Natural killer cell (primary cell): ENCODE measurements at regions not wholly inside any gene's neighbourhood (a gene's known extent, or its start where the extent isn't known, plus 50 kb on each side); places are given as distances from the start of the nearest gene placed in this dataset.

Source experiments
- ATAC-seq, 3 donors: fragments of 150-1000 bp in 2 of 3; fragments of 200-7000 bp in 1 of 3; cut with Tn5 transposase; 1 replicate in 1 of 3; 2 replicates in 2 of 3; pipeline ENCODE4 v1.10.0; 2021; ENCODE audit warnings: mild to moderate bottlenecking in 2 of 3, moderate library complexity in 2 of 3
- DNase-seq, 2 donors: peaks; one replicate each; pipeline versions ENCODE4 v3.0.0 to v3.0.0-alpha.2; 2013 to 2021; ENCODE audit warnings: mixed read lengths in 1 of 2
- H3K27ac ChIP-seq: one replicate; pipeline ENCODE4 v1.5.1; 2013; ENCODE audit warnings: mild to moderate bottlenecking, low read length
- H3K27me3 ChIP-seq: one replicate; pipeline ENCODE4 v1.6.1; 2013; ENCODE audit warnings: low read length; ENCODE audit not compliant: control insufficient read depth, insufficient read depth
- H3K36me3 ChIP-seq: one replicate; pipeline ENCODE4 v1.6.1; 2013; ENCODE audit warnings: low read length; ENCODE audit not compliant: control insufficient read depth, insufficient read depth
- H3K4me1 ChIP-seq: one replicate; pipeline ENCODE4 v1.6.1; 2013; ENCODE audit warnings: low read length; ENCODE audit not compliant: control insufficient read depth, insufficient read depth
- H3K4me3 ChIP-seq: one replicate; pipeline ENCODE4 v1.5.1; 2013; ENCODE audit warnings: low read length
- H3K9me3 ChIP-seq: one replicate; pipeline ENCODE4 v1.6.1; 2013; ENCODE audit warnings: low read length; ENCODE audit not compliant: control insufficient read depth, insufficient read depth
- H3K27ac Mint-ChIP-seq, 2 donors: one replicate each; pipeline ENCODE4 v1.8.0; 2022; ENCODE audit warnings: mild to moderate bottlenecking in 2 of 2, mixed read lengths in 2 of 2, moderate library complexity in 1 of 2
- H3K27me3 Mint-ChIP-seq, 2 donors: one replicate each; pipeline ENCODE4 v1.8.0; 2022; ENCODE audit warnings: low read depth in 2 of 2, mixed read lengths in 2 of 2
- H3K36me3 Mint-ChIP-seq: one replicate; pipeline ENCODE4 v1.8.0; 2022; ENCODE audit warnings: mixed read lengths
- H3K4me1 Mint-ChIP-seq, 2 donors: one replicate each; pipeline ENCODE4 v1.8.0; 2022; ENCODE audit warnings: mixed read lengths in 2 of 2
- H3K4me3 Mint-ChIP-seq: one replicate; pipeline ENCODE4 v1.8.0; 2022; ENCODE audit warnings: mild to moderate bottlenecking, moderate library complexity, mixed read lengths
- H3K9me3 Mint-ChIP-seq, 2 donors: one replicate each; pipeline ENCODE4 v1.8.0; 2022; ENCODE audit warnings: mixed read lengths in 2 of 2
- WGBS: methylation state at CpG from one replicate; pipeline ENCODE4 v1.1.7; 2013; ENCODE audit warnings: missing lambda C conversion rate; ENCODE audit not compliant: insufficient coverage; 5-methylcytosine and 5-hydroxymethylcytosine counted together
- intact Hi-C: fragments of 100-400 bp; cut with micrococcal nuclease; formaldehyde crosslinking; loops from one replicate; pipeline ENCODE4 v1.14.2; 2022
- TF ChIP-seq, protein P1 (sequence below): fragments of 200-600 bp; IDR thresholded peaks from one replicate; pipeline ENCODE4 v1.8.0; 2022; ENCODE audit warnings: antibody characterized with exemption

DNA sequence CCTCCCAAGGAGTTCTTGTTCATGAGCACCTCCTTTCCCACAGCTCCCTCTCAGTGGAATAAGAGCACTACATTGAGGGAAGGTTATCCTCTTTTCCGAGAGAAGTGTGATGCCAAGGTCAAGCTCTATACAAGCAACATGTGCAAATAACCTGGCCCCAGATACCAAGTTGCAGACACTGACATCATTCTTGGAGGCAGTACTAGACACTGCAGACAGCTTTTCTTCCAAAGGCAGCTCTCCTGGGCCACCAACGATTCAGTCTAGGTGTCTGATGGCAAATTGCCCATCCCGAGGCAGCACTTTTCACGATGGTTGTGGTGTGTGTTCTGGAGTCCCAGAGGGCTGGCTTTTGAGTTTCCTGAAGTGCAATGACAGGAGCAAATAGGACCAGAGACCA is 384.9 kb downstream of the TLL1 start:
- H3K4me1 Mint-ChIP-seq, result no peaks in the 10 kb centered on the region
- 83% methylated on average over 4 of the region's 4 CpGs for WGBS
- TF ChIP-seq, protein P1, sequence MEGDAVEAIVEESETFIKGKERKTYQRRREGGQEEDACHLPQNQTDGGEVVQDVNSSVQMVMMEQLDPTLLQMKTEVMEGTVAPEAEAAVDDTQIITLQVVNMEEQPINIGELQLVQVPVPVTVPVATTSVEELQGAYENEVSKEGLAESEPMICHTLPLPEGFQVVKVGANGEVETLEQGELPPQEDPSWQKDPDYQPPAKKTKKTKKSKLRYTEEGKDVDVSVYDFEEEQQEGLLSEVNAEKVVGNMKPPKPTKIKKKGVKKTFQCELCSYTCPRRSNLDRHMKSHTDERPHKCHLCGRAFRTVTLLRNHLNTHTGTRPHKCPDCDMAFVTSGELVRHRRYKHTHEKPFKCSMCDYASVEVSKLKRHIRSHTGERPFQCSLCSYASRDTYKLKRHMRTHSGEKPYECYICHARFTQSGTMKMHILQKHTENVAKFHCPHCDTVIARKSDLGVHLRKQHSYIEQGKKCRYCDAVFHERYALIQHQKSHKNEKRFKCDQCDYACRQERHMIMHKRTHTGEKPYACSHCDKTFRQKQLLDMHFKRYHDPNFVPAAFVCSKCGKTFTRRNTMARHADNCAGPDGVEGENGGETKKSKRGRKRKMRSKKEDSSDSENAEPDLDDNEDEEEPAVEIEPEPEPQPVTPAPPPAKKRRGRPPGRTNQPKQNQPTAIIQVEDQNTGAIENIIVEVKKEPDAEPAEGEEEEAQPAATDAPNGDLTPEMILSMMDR, result no peak
- H3K27ac Mint-ChIP-seq, result no peak overlapping the region
- H3K27me3 ChIP-seq, result no peaks in the 10 kb centered on the region
- ATAC-seq (no peak), DNase-seq (no peak)
- H3K4me3 ChIP-seq, result no peak overlapping the region
- H3K27me3 Mint-ChIP-seq, result no peaks in the 10 kb centered on the region
- H3K27ac ChIP-seq, result no peak overlapping the region
- no peaks in the 10 kb centered on the region for H3K9me3 ChIP-seq
- H3K36me3 ChIP-seq, result no peaks in the 10 kb centered on the region
- intact Hi-C loops, result no loop called here
- H3K9me3 Mint-ChIP-seq, result peaks cover 9 to 10% of the 10 kb centered on the region in 2 donors
- H3K4me3 Mint-ChIP-seq, result no peak overlapping the region
- no peaks in the 10 kb centered on the region for H3K4me1 ChIP-seq
- no peaks in the 10 kb centered on the region for H3K36me3 Mint-ChIP-seq

DNA sequence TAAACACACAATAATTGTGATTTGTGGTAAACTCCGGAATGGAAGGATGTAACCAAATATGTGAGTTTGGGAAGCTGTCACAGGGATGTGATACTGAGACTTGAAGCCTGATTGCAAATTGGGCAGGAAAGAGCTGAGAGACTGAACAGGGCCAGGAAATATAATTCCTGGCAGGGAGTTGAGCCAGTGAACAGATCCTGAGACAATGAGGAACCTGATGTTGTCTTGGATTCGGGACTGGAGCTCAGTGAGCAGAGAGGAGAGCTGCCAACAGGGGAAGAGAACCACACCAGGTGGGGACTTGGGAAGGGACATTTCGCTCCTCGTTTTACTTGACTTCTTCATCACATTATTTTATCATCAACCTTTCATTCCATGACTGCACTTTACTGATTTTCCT is 386.0 kb downstream of the TLL1 start:
- no peaks in the 10 kb centered on the region for H3K4me1 Mint-ChIP-seq
- Histone ChIP-seq H3K36me3 (no peaks in the 10 kb centered on the region), H3K27ac (no peak overlapping the region), H3K4me1 (no peaks in the 10 kb centered on the region), H3K9me3 (no peaks in the 10 kb centered on the region), H3K4me3 (no peak overlapping the region), H3K27me3 (no peaks in the 10 kb centered on the region)
- H3K4me3 Mint-ChIP-seq, result no peak overlapping the region
- ATAC-seq, result no peak
- no peaks in the 10 kb centered on the region for H3K27me3 Mint-ChIP-seq
- intact Hi-C loops, result no loop called here
- H3K27ac Mint-ChIP-seq, result no peak overlapping the region
- TF ChIP-seq, protein P1, result no peak
- 72% methylated on average over 4 of the region's 4 CpGs for WGBS
- DNase-seq, result no peak
- H3K9me3 Mint-ChIP-seq, result peaks cover 12% of the 10 kb centered on the region in 2 donors
- H3K36me3 Mint-ChIP-seq, result no peaks in the 10 kb centered on the region

DNA sequence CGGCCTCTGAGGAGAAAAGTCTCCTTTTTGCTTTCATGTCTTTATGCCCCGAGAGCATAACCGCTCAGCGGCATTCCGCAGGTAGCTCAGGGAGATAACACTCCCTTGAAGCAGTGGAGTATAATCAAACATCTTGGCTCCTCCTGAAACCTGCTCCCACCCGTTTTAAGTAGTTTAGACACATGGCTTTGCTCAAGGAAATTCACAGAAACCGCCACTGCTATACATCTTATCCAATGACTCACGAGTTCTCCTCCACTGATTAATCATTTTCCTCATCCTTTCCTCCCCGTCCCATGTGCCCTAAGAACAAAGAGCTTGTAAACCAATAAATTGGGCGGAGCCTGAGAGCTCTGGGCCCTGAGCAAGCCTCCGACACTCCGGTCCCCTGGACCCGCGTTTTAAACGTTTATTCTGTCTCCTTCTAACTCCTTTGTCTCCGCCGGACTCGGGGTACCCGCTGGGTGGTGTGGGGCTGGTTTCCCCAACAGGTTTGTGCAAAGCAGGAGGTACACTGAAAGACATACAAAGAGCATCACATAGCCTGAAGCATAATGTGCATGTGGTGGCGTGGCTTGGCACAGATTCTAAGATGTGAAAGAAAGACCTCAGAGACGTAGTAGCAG is 401.2 kb downstream of the TLL1 start:
- 85% methylated on average over 20 of the region's 21 CpGs for WGBS

More for the DNA sequence above, 401.2 kb downstream of the TLL1 start:
- DNase-seq (no peak), ATAC-seq (no peak)
- TF ChIP-seq, protein P1, result no peak
- Histone ChIP-seq H3K4me1 (no peaks in the 10 kb centered on the region), H3K9me3 (no peaks in the 10 kb centered on the region), H3K4me3 (no peak overlapping the region), H3K27ac (no peak overlapping the region), H3K36me3 (no peaks in the 10 kb centered on the region), H3K27me3 (no peaks in the 10 kb centered on the region)
- intact Hi-C loops, result no loop called here
- peaks cover 0 to 4% of the 10 kb centered on the region in 2 donors for H3K4me1 Mint-ChIP-seq
- H3K36me3 Mint-ChIP-seq, result no peaks in the 10 kb centered on the region
- no peaks in the 10 kb centered on the region for H3K27me3 Mint-ChIP-seq
- H3K27ac Mint-ChIP-seq, result no peak overlapping the region
- no peak overlapping the region for H3K4me3 Mint-ChIP-seq
- H3K9me3 Mint-ChIP-seq, result peaks cover 9 to 16% of the 10 kb centered on the region in 2 donors
